Peyer's patch (tissue), 4 donors: ENCODE measurements at regions not wholly inside any gene's neighbourhood (a gene's known extent, or its start where the extent isn't known, plus 50 kb on each side); places are given as distances from the start of the nearest gene placed in this dataset.

Experiments used
- DNase-seq, 3 donors: peaks; one replicate each; pipeline ENCODE4 v3.0.0-alpha.2; 2017 to 2019
- H3K27ac ChIP-seq, 4 donors: fragments of 200-600 bp; sonication (generic); one replicate each; pipeline ENCODE4 v1.5.1; 2016 to 2019
- H3K27me3 ChIP-seq, 2 donors: fragments of 200-600 bp; sonication (generic); one replicate each; pipeline ENCODE4 v1.5.1; 2019
- H3K36me3 ChIP-seq, 3 donors: fragments of 200-600 bp; sonication (generic); one replicate each; pipeline ENCODE4 v1.5.1; 2016 to 2019
- H3K4me1 ChIP-seq, 4 donors: fragments of 200-600 bp; sonication (generic); one replicate each; pipeline ENCODE4 v1.5.1; 2016 to 2019
- H3K4me3 ChIP-seq, 4 donors: fragments of 200-600 bp; sonication (generic); 1 replicate in 3 of 4; 2 replicates in 1 of 4; pipeline ENCODE4 v1.5.1; 2016 to 2019; ENCODE audit warnings: mild to moderate bottlenecking in 1 of 4
- H3K9me3 ChIP-seq, 4 donors: fragments of 200-600 bp; sonication (generic); one replicate each; pipeline ENCODE4 v1.5.1; 2016 to 2019; ENCODE audit warnings: mild to moderate bottlenecking in 1 of 4
- CTCF ChIP-seq, 6 experiments: fragments of 450-650 bp in 4 of 6; fragments of 200-600 bp in 2 of 6; sonication (generic) in 1 of 6; IDR thresholded peaks; one replicate each; pipeline ENCODE4 v1.5.1; 2017 to 2019; ENCODE audit warnings: antibody characterized with exemption in 6 of 6, mild to moderate bottlenecking in 3 of 6, moderate library complexity in 1 of 6
- POLR2A ChIP-seq, 2 donors: fragments of 450-650 bp; IDR thresholded peaks; one replicate each; pipeline ENCODE4 v1.5.1; 2017; ENCODE audit warnings: antibody characterized with exemption in 2 of 2, mild to moderate bottlenecking in 2 of 2, moderate library complexity in 2 of 2

DNA sequence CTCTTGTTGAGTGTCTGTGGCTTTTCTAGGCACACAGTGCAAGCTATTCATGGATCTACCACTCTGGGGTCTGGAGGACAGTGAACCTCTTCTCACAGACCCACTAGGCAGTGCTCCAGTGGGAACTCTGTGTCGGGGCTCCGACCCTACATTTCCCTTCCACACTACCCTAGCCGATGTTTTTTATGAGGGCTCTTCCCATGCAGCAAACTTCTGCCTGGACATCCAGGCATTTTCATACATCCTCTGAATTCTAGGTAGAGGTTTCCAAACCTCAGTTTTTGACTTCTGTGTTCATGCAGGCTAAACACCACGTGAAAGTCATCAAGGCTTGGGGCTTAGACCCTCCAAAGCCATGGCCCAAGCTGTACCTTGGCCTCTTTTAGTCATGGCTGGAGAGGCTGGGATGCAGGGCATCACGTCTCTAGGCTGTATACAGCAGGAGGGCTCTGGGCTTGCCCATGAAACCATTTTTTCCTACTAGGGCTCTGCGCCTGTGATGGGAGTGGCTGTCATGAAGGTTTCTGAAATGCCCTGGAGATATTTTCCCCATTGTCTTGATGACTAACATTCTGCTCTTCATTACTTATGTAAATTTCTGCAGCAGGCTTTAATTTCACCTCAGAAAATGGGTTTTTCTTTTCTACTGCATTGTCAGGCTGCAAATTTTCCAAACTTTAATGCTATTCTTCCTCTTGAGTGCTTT is 249.8 kb upstream of the CPEB2 start:
- Histone ChIP-seq H3K27me3 (no peaks in the 10 kb centered on the region), H3K27ac (no peak overlapping the region), H3K4me1 (no peaks in the 10 kb centered on the region), H3K36me3 (no peaks in the 10 kb centered on the region), H3K4me3 (no peak overlapping the region), H3K9me3 (no peaks in the 10 kb centered on the region)
- DNase-seq = no peak
- TF ChIP-seq POLR2A (IDR thresholded peaks at IDR 0.05) = no peak

GRCh38 chr4:14767142-14767541 is 235.1 kb upstream of the CPEB2 start:
- no peaks in the 10 kb centered on the region for H3K27me3 ChIP-seq
- no peaks in the 10 kb centered on the region for H3K36me3 ChIP-seq
- H3K9me3 ChIP-seq = no peaks in the 10 kb centered on the region
- no peak for DNase-seq
- no peak for TF ChIP-seq POLR2A (IDR thresholded peaks at IDR 0.05)
- TF ChIP-seq CTCF (IDR thresholded peaks at IDR 0.05) = no peak
- H3K4me1 ChIP-seq = no peaks in the 10 kb centered on the region
- no peak overlapping the region for H3K27ac ChIP-seq
- H3K4me3 ChIP-seq = no peak overlapping the region

DNA sequence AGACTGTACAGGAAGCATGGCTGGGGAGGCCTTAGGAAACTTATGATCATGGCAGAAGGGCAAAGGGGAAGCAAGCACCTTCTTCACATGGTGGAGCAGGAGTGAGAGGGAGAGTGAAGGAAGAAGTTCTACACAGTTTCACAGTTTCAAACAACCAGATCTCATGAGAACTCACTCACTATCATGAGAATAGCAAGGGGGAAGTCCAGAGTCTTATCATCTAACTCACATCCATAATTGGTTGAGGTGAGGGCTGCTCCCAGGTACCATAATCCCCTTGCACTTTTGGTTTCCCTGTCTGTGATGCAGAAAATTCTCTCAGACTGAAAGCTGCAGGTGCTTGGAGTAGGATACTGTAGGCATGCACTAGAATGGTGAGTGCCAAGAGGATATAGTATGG is 233.8 kb upstream of the CPEB2 start:
- Histone ChIP-seq H3K4me1 (no peaks in the 10 kb centered on the region), H3K9me3 (no peaks in the 10 kb centered on the region), H3K27ac (no peak overlapping the region), H3K36me3 (no peaks in the 10 kb centered on the region), H3K27me3 (no peaks in the 10 kb centered on the region), H3K4me3 (no peak overlapping the region)
- no peak for TF ChIP-seq CTCF (IDR thresholded peaks at IDR 0.05)
- TF ChIP-seq POLR2A (IDR thresholded peaks at IDR 0.05) = no peak
- DNase-seq = no peak

- H3K9me3 ChIP-seq = no peaks in the 10 kb centered on the region
- no peaks in the 10 kb centered on the region for H3K36me3 ChIP-seq
- no peaks in the 10 kb centered on the region for H3K27me3 ChIP-seq
- no peak for DNase-seq
- no peaks in the 10 kb centered on the region for H3K4me1 ChIP-seq
- TF ChIP-seq CTCF (IDR thresholded peaks at IDR 0.05) = no peak
- TF ChIP-seq POLR2A (IDR thresholded peaks at IDR 0.05) = no peak
- no peak overlapping the region for H3K4me3 ChIP-seq
- H3K27ac ChIP-seq = no peak overlapping the region
These were observed 232.3 kb upstream of the CPEB2 start for GRCh38 chr4:14769993-14770392.

DNA sequence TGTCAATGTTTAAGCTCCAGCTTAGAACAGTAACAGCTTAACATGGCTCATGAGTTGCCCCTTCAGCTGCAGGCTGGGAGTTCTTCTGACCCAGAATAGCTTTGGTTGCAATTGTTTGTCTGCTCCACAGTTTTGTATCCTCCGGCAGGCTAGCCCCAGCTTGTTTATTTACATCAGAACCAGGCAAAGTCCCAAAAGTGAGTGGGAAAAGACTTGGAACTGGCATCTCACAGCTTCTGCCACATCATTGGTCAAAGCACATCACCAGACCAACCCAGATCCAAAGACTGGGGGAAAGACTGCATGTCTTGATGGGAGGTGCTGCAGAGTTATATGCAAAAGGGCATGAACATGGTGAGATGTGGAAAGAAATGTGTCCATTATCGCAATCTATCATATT is 231.2 kb upstream of the CPEB2 start:
- Histone ChIP-seq H3K4me3 (no peak overlapping the region), H3K27me3 (no peaks in the 10 kb centered on the region), H3K36me3 (no peaks in the 10 kb centered on the region), H3K27ac (no peak overlapping the region), H3K4me1 (no peaks in the 10 kb centered on the region), H3K9me3 (no peaks in the 10 kb centered on the region)
- TF ChIP-seq POLR2A (IDR thresholded peaks at IDR 0.05) = no peak
- DNase-seq = no peak

DNA sequence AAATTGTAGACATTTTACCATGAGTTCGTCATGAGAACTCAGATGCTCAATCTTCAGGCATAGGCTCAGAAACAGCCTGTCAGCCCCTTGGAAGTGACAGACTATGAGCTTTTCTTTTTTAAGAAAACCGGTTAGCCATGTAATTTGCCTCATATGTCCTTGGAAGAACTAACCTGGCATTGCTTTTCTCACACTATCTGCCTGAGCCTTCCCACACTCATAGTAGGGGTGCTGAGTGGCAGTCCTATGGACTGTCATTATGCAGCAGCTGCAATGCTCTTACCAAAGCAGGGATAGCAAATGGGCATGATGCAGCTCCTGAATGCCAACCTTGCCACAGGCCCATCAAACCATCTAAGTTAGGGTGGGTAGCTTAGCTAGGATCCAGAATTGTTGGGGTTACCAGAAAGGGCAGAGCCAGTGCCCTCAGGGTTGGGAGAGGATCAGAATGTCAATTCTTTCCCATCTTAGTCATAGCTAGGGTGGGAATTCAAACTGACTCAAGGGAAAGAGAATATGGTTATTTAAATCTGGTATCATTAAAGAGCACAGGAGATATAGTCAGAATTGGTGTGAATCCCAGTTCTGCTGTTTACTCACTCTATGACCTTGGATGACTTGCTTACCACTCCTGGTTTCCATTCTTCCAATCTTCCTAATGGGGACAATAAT is 230.6 kb upstream of the CPEB2 start:
- no peak for TF ChIP-seq CTCF (IDR thresholded peaks at IDR 0.05)
- TF ChIP-seq POLR2A (IDR thresholded peaks at IDR 0.05) = no peak
- H3K27ac ChIP-seq = no peak overlapping the region
- no peak for DNase-seq

More for the DNA sequence above, 230.6 kb upstream of the CPEB2 start:
- H3K4me1 ChIP-seq = no peaks in the 10 kb centered on the region
- H3K36me3 ChIP-seq = no peaks in the 10 kb centered on the region
- H3K9me3 ChIP-seq = no peaks in the 10 kb centered on the region
- no peaks in the 10 kb centered on the region for H3K27me3 ChIP-seq
- H3K4me3 ChIP-seq = no peak overlapping the region
